Eye (tissue), 1 donor: ENCODE measurements at regions not wholly inside any gene's neighbourhood (a gene's known extent, or its start where the extent isn't known, plus 50 kb on each side); places are given as distances from the start of the nearest gene placed in this dataset.
"Not testable (repeated sequence)": the region's sequence is repeated elsewhere in the genome, so short reads cannot be mapped to it uniquely, and the experiment has no call there.

ENCODE experiments used
- DNase-seq: peaks from one replicate; pipeline ENCODE4 v3.0.0-alpha.2; 2015

DNA sequence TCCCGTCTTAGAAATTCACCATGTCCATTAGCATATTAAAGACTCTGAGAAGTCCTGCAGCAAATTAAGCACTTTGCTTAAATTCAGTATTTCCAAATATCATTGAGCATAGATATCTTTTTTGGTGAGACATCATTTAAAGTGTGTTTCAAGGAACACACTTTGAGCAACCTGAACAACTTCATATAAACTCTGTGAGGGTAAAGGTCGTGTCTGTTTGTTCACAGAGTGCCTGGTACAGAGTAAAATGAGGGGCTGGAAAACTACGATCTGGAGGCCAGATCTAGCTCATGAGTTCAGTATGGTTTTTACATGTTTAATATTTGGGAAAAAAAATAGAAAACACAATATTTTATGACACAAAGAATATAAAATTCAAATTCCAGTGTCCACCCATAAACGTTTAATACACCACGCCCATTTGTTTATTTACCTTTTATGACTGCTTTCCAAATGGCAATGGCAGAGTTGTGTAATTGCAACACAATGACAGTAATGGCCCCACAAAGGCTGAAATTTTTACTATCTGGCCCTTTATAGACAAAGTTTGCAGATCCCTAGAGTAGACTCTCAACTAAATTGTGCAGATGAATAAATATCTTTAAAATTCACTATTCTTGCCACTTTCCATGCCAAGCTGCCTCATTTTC is 67.4 kb downstream of the SNTN start:
- DNase-seq, result no peak

DNA sequence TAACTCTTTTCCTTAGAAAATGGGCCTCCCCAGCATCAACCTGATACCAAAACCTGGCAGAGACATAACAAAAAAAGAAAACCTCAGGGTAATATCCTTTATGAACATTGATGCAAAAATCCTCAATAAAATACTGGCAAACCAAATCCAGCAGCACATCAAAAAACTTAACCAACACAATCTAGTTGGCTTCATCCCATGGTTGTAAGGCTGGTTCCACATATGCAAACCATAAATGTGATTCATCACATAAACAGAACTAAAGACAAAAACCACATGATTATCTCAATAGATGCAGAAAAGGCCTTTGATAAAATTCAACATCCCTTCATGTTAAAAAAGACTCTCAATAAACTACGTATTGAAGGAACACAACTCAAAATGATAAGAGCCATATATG is 68.5 kb downstream of the SNTN start:
- not testable (repeated sequence) for DNase-seq

DNA sequence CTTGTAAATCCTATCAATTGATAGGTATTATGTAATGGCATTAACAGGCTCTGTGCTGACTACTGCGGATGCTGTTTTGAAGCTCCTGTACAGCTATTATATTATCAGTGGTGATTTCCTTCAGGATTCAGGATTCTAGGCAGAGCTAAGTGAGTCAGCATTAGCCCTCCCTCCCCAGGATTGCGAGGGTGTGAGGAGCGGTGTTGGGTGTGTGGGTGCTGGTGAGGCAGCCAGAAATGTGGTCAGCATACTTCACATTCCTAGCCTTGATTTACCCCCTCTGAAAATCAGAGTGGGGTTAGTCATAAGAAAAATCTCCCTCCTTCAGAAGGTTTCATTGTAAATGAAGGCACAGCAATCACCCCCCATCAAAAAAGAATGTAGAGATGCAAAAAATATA is 72.5 kb downstream of the SNTN start:
- no peak for DNase-seq

DNA sequence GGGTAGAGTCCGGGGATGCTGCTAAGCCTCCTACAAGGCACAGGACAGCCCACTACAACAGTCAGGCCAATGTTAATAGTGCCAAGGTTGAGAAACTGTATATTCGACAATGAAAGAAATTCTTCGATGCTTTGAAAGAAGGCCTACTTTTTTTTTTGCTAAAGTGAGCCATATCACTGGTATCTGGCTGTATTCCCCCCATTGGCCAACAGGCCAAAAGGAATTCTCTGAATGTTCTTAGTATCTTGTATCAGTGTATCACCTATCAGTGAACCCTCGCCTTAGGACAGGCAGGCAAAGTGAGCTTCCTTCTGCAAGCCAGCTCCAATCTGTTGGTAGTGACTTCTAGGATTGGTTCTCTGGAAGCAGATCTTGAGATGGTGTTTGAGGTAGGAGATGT is 74.2 kb downstream of the SNTN start:
- DNase-seq, result no peak

DNA sequence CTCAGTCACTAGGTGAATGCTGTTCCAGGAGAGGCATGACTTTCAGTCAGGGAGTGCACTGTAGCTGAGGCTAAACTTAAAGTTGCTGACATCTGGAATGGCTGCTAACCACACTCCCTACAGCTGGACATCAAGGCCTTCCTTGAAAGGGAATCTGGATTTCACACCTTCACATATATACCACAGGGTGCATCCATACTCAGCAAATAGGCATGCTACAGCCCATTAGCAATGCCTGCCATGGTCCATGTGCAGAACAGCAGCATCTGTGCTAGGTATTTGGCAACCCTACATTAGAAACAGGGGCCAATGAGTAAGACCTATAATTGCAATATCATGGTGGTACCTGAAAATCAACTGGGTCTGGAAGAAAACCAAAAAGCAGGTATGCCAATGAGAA is 74.8 kb downstream of the SNTN start:
- no peak for DNase-seq

DNA sequence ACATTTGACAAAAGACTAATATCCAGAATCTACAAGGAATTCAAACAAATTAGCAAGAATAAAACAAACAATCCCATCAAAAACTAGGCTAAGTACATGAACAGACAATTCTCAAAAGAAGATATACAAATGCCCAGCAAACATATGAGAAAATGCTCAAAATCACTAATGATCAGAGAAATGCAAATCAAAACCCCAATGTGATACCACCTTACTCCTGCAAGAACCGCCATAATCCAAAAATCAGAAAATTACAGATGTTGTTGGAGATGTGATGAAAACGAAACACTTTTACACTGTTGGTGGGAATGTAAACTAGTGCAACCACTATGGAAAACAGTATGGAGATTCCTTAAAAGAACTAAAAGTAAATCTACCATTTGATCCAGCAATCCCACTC is 79.4 kb downstream of the SNTN start:
- DNase-seq, result no peak

DNA sequence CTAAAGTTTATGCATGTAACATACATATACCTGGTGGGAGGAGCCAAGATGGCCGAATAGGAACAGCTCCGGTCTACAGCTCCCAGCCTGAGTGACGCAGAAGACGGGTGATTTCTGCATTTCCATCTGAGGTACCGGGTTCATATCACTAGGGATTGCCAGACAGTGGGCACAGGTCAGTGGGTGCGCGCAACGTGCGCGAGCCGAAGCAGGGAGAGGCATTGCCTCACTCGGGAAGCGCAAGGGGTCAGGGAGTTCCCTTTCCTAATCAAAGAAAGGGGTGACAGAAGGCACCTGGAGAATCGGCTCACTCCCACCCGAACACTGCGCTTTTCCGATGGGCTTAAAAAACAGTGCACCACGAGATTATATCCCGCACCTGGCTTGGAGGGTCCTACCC is 80.8 kb downstream of the SNTN start:
- DNase-seq, result not testable (repeated sequence)

DNA sequence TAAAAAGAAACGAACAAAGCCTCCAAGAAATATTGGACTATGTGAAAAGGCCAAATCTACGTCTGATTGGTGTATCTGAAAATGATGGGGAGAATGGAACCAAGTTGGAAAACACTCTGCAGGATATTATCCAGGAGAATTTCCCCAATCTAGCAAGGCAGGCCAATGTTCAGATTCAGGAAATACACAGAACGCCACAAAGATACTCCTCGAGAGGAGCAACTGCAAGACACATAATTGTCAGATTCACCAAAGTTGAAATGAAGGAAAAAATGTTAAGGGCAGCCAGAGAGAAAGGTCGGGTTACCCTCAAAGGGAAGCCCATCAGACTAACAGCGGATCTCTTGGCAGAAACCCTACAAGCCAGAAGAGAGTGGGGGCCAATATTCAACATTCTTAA is 82.2 kb downstream of the SNTN start:
- DNase-seq, result not testable (repeated sequence)

DNA sequence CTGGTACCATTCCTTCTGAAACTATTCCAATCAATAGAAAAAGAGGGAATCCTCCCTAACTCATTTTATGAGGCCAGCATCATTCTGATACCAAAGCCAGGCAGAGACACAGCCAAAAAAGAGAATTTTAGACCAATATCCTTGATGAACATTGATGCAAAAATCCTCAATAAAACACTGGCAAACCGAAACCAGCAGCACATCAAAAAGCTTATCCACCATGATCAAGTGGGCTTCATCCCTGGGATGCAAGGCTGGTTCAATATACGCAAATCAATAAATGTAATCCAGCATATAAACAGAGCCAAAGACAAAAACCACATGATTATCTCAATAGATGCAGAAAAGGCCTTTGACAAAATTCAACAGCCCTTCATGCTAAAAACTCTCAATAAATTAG is 82.3 kb upstream of the C3orf49 start:
- not testable (repeated sequence) for DNase-seq

DNA sequence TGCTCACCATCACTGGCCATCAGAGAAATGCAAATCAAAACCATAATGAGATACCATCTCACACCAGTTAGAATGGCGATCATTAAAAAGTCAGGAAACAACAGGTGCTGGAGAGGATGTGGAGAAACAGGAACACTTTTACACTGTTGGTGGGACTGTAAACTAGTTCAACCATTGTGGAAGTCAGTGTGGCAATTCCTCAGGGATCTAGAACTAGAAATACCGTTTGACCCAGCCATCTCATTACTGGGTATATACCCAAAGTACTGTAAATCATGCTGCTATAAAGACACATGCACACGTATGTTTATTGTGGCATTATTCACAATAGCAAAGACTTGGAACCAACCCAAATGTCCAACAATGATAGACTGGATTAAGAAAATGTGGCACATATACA is 80.5 kb upstream of the C3orf49 start:
- DNase-seq, result not testable (repeated sequence)

DNA sequence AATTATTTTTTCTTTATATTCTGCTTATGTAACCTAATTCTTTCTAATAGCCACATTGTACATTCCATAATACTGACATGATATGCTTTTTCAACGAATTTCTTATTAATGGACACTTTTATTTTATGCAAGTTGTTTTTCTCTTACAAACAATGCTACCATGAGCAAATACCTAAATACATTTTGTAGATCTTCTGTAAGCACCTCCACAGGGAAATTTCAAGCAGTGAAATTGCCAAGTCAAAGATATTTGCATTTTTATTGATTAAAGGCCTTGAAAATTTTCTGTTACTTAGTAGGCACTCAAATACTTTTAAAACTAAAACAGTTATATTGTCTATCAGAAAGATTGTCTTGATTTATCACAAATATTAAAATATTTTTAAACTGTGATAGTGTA is 79.6 kb upstream of the C3orf49 start:
- no peak for DNase-seq

DNA sequence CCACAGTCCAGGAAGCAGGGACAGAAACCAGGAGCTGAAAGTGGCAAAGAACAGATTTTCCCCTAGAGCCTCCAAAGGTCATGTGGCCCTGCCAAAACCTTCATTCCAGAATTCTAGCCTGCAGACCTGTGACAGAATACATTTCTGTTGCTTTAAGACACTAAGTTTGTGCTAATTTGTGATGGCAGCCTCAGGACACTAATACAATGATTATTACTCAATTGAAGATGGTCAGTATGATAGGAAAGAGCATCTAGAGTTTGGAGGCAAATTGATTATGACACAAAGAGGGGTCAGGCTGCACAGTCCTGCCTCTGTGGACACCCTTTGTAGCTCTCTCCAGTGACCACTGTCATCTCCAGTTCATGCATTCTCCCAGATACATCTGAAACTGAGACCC is 79.0 kb upstream of the C3orf49 start:
- no peak for DNase-seq

DNA sequence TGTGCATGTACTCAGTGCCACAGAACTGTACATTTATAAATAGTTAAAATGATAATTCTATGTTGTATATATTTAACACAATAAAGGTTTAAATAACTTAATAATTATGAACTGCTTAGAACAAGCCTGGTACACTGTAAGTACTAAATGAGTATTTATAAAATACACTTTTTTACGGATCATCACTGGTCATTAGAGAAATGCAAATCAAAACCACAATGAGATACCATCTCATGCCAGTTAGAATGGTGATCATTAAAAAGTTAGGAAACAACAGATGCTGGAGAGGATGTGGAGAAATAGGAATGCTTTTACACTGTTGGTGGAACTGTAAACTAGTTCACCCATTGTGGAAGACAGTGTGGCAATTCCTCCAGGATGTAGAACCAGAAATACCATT is 74.4 kb upstream of the C3orf49 start:
- DNase-seq, result not testable (repeated sequence)

DNA sequence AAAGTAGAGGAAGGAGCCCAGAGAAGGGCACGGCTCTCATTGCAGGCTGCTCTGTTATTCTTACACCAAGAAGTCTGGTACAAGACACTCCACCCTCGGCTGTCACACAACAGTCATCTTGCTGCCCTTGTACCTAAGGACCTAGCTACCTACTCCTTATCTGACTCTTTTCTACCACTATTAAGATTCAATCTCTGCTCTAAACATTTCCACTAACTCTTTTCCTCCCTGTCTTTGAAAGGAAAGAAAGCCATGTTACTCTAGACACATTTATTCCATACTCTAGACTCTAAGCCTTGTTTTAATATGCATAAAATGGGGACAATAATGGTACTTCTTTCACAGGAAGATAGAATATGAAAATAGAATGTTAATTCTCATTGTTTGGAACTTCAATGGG is 73.3 kb upstream of the C3orf49 start:
- DNase-seq, result no peak

DNA sequence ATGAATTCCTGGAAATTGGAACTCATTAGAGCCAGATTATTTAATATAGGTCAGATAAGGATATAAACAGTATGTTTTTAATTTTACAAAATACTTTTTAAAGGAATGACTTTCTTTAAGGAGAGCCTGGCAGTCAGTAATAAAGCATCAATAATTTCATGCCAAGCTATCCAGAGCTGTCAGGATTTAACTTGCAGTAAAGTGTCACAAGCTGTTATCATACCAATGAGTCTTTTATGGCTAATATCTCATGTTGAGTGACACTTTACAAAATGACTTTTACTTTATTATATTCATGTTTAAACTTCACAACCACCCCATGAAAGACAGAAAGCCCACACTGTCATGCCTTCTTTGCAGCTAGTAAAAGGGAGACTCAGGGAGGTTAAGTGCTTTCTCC is 72.9 kb upstream of the C3orf49 start:
- DNase-seq, result no peak

DNA sequence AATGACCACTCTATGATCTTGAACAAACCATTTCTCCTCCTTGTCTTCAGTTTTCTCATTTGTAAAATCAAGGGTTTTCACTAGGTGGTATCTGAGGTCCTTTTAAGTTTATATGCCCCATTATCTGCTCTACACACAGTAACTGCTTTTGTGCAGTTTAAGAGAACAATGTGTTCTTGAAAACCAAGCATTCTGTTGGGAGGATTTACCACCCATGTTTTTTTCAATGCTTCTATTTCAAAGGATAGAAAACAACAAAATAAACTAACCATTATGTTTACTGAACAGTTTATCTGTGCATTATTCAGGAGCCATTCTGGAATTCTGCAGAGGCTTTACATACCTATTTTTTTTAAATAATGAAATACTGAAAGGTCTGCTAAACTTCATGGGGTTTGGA is 67.6 kb upstream of the C3orf49 start:
- no peak for DNase-seq

DNA sequence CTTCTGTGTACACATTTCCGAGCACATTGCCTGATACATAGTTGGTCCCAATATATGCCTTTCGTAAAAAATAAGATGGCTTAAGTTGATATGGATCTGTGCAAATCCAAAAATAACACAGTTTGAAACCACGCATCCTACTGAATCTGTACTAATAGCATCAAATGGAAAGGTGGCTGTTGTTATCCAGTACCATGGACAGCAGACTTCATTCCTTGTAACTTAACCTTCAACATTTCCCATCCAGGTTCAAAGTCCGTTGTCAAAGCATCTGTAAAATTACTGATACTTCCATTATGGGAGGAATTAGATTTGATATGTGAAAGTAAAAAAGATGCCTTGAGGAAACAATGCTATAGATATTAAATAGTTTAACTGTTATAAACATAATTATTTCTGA is 65.5 kb upstream of the C3orf49 start:
- peak; percentile 51 for DNase-seq

DNA sequence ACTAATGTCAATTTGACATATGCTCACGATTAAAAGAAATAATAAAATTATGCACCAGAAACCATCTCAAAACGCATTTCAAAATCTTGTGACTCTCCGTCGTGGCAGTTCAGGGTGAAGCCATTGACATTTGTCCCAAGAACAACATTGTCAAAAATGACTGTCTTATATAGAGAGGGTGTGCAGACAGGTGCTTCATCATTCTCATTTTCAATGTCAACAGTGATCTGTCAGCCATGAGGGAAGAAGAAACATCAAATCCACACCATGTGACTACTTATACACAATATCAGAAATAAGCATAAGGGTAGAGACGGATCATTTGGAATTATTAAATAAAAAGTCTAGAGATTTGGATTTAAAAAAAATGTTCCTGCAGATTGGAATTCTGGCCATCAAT is 65.1 kb upstream of the C3orf49 start:
- DNase-seq, result no peak

DNA sequence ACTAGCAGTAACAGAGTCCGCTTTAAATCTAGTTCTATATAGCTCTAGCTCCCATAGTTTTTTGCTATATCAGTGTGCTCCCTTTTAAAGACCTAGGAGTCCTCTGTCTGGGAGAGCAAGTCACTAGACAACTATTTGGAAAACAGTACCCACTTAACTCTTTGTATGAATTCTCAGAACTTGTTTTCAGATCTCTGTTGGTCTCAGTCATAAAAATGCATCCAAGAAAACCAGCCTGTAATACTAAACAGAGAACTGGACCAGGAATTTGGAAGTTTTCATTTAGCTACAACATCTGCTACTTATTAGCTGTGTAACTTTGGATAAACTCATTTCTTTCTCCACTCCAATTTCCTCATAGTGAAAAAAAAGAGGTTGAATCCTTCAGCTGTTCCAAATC is 56.9 kb upstream of the C3orf49 start:
- peak; percentile 63 for DNase-seq

DNA sequence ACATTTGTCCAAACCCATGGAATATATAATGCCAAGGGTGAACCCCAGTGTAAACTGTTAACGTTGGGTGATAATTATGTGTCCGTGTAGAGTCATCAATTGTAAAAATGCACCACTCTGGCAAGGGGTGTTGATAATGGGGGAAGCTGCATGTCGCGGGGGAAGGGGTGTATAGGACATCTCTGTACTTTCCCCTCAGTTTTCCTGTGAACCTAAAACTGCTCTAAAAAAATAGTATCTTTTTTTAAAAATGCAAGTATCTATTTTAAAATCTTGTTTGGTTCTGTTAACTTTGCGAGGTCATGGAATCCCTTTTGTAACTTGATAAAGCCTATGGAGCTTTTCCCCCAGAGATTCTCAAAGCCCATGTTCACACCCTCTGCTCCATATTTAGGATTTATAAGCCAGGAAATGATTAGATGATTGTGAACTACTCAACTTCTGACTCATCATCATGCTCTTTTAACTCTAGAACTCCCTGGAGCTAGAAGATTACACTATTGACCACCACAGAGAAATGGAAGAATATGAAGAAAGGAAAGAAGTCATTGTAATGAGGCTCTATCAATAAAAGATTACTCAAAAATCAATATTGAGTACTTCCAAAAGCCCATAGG is 56.1 kb upstream of the C3orf49 start:
- DNase-seq, result peak; percentile 54

DNA sequence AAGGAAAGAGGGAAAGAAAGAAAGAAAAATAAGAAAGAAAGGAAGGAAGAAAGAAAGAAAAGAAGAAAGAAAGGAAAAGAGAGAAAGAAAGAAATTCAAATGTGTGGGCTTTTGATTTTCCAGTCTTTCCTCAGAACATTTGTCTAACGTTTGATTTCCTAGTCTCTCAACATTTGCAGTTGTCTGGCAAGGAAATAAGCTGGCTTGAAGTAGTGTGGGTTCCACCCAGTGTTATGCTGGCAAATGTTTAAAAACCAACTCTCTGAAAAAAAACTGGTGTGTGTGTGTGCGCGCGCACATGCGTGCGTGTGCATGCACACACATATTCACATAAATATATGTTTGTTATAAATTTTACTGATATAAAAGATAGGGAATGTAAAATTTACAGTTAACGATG is 54.6 kb upstream of the C3orf49 start:
- no peak for DNase-seq

DNA sequence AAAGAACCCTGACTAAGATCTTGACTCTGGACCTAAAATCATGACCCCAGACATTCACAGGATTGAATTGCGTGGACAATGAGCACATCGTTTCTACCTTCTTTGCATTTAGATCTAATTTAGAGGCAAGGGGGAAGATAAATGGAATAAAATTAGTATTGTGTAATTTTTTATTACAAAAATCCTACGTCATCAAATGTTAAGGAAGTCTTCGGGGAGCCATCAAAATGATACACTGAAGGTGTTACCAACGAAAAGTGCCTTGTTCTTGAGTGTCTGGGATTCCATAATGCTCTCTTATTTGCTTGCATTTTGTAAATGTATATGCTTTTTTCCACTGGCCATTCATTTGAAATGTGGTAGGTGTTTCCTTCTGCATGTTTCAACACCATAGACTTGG is 52.8 kb upstream of the C3orf49 start:
- no peak for DNase-seq

DNA sequence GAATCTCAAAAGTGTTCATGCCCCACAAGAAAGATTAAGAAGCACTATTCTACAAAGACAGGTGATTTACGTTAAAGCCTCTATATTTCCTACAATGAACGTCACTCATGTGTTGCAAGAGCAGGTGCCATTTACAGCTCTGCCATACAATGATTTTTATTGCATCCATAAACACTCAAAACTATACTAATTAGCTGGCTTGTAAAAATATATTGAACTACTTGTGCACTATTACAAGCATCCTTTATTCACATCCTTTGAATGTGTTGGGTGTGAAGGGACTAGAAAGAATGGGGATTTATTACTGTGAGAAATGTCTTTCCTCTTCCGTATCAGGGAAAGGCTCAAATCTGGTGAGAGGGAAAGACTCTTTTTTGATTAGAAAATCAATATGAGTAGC is 50.7 kb upstream of the C3orf49 start:
- DNase-seq, result no peak

DNA sequence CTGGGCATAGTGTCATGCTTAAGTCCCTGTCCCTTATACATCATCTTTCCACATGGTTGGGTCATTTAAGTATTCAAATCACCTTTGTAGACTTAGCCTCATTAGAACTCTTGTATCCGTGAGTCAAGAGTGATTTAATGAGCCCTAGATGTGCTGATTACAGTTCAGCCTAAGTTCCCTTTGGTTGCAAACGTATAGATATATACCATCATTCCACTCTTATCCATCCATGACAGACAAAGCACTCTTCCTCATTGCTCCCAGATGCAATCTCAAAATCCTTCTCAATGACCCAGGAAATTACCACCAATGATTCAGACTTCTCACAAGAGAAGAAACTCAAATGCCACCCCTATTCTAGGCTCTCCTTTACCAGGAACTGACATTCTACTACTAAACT is 50.2 kb upstream of the C3orf49 start:
- DNase-seq, result no peak
